ENCODE measurements at regions not wholly inside any gene's neighbourhood (a gene's known extent, or its start where the extent isn't known, plus 50 kb on each side); places are given as distances from the start of the nearest gene placed in this dataset.

- FAIRE-seq: no peak
- no peak for TF ChIP-seq CTCF (IDR thresholded peaks at IDR 0.05; ENCODE audit: insufficient read depth, low read length, severe bottlenecking)
- DNase-seq (ENCODE audit: low read depth): no peak
- Histone ChIP-seq H3K4me3 (ENCODE audit: low read depth, low read length) (no peak overlapping the region), H3K27me3 (ENCODE audit: control insufficient read depth, insufficient read depth, low read length) (no peaks in the 10 kb centered on the region), H3K36me3 (ENCODE audit: control insufficient read depth, insufficient read depth, low read length) (no peaks in the 10 kb centered on the region)
Measured at GRCh38 chr5:165138236-165138635, 1632.8 kb downstream of the MAT2B start.

- TF ChIP-seq CTCF (IDR thresholded peaks at IDR 0.05; ENCODE audit: insufficient read depth, low read length, severe bottlenecking): no peak
- DNase-seq (ENCODE audit: low read depth) (no peak), FAIRE-seq (no peak)
- no peak overlapping the region for H3K4me3 ChIP-seq (ENCODE audit: low read depth, low read length)
- no peaks in the 10 kb centered on the region for H3K27me3 ChIP-seq (ENCODE audit: control insufficient read depth, insufficient read depth, low read length)
- H3K36me3 ChIP-seq (ENCODE audit: control insufficient read depth, insufficient read depth, low read length): no peaks in the 10 kb centered on the region
Measured at GRCh38 chr5:165139262-165139661, 1633.8 kb downstream of the MAT2B start.

- DNase-seq (ENCODE audit: low read depth): no peak
- TF ChIP-seq CTCF (IDR thresholded peaks at IDR 0.05; ENCODE audit: insufficient read depth, low read length, severe bottlenecking): no peak
- no peak for FAIRE-seq
- no peaks in the 10 kb centered on the region for H3K36me3 ChIP-seq (ENCODE audit: control insufficient read depth, insufficient read depth, low read length)
- no peaks in the 10 kb centered on the region for H3K27me3 ChIP-seq (ENCODE audit: control insufficient read depth, insufficient read depth, low read length)
- H3K4me3 ChIP-seq (ENCODE audit: low read depth, low read length): no peak overlapping the region
Measured at GRCh38 chr5:165139721-165140120, 1634.3 kb downstream of the MAT2B start.

- Histone ChIP-seq H3K27me3 (ENCODE audit: control insufficient read depth, insufficient read depth, low read length) (no peaks in the 10 kb centered on the region), H3K4me3 (ENCODE audit: low read depth, low read length) (no peak overlapping the region), H3K36me3 (ENCODE audit: control insufficient read depth, insufficient read depth, low read length) (no peaks in the 10 kb centered on the region)
- TF ChIP-seq CTCF (IDR thresholded peaks at IDR 0.05; ENCODE audit: insufficient read depth, low read length, severe bottlenecking): no peak
- no peak for FAIRE-seq
- no peak for DNase-seq (ENCODE audit: low read depth)
Measured at GRCh38 chr5:165143741-165144140, 1638.3 kb downstream of the MAT2B start.

GRCh38 chr5:165149431-165149830 lies 1644.0 kb downstream of the MAT2B start:
- H3K4me3 ChIP-seq (ENCODE audit: low read depth, low read length): no peak overlapping the region
- no peak for FAIRE-seq
- no peaks in the 10 kb centered on the region for H3K36me3 ChIP-seq (ENCODE audit: control insufficient read depth, insufficient read depth, low read length)
- no peak for DNase-seq (ENCODE audit: low read depth)
- no peak for TF ChIP-seq CTCF (IDR thresholded peaks at IDR 0.05; ENCODE audit: insufficient read depth, low read length, severe bottlenecking)
- H3K27me3 ChIP-seq (ENCODE audit: control insufficient read depth, insufficient read depth, low read length): no peaks in the 10 kb centered on the region

GRCh38 chr5:165152058-165152457 lies 1646.6 kb downstream of the MAT2B start:
- FAIRE-seq: no peak
- Histone ChIP-seq H3K4me3 (ENCODE audit: low read depth, low read length) (no peak overlapping the region), H3K36me3 (ENCODE audit: control insufficient read depth, insufficient read depth, low read length) (no peaks in the 10 kb centered on the region), H3K27me3 (ENCODE audit: control insufficient read depth, insufficient read depth, low read length) (no peaks in the 10 kb centered on the region)
- no peak for TF ChIP-seq CTCF (IDR thresholded peaks at IDR 0.05; ENCODE audit: insufficient read depth, low read length, severe bottlenecking)
- no peak for DNase-seq (ENCODE audit: low read depth)

Measured in bronchial epithelial cell (primary cell).